Stomach (tissue), 4 donors: ENCODE measurements at regions not wholly inside any gene's neighbourhood (a gene's known extent, or its start where the extent isn't known, plus 50 kb on each side); places are given as distances from the start of the nearest gene placed in this dataset.

Experiments used
- CTCF ChIP-seq, 7 experiments: fragments of 450-650 bp in 4 of 7; fragments of 200-600 bp in 3 of 7; sonication (generic) in 3 of 7; IDR thresholded peaks; one replicate each; pipeline ENCODE4 v1.5.1; 2016 to 2019; ENCODE audit warnings: antibody characterized with exemption in 7 of 7, control low read depth in 2 of 7, mild to moderate bottlenecking in 1 of 7
- POLR2A ChIP-seq, 4 donors: fragments of 450-650 bp; IDR thresholded peaks; one replicate each; pipeline ENCODE4 v1.6.1; 2016; ENCODE audit warnings: antibody characterized with exemption in 4 of 4, control low read depth in 2 of 4, mild to moderate bottlenecking in 1 of 4, moderate library complexity in 1 of 4

DNA sequence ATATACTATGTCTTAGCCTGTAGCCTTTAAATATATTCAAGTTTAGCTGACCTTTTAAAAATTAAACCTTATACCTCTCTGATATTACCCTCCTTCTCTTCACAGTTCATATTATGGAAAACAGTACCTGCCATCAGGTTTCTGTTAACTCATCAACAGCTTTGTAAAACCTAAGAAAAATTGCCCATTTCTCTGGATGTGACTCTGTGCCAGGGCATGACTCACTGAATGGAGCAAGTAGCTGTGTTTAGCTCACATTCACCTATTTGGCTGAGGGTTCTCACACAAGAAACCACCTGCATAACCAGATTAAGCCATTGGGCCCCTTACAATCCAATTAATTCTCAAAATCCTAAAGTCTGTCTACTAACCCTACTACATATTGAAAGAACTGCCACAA lies 678.8 kb upstream of the MARCKS start:
- TF ChIP-seq CTCF (IDR thresholded peaks at IDR 0.05) (no peak), POLR2A (IDR thresholded peaks at IDR 0.05) (no peak)
